ENCODE measurements at regions not wholly inside any gene's neighbourhood (a gene's known extent, or its start where the extent isn't known, plus 50 kb on each side); places are given as distances from the start of the nearest gene placed in this dataset.

DNA sequence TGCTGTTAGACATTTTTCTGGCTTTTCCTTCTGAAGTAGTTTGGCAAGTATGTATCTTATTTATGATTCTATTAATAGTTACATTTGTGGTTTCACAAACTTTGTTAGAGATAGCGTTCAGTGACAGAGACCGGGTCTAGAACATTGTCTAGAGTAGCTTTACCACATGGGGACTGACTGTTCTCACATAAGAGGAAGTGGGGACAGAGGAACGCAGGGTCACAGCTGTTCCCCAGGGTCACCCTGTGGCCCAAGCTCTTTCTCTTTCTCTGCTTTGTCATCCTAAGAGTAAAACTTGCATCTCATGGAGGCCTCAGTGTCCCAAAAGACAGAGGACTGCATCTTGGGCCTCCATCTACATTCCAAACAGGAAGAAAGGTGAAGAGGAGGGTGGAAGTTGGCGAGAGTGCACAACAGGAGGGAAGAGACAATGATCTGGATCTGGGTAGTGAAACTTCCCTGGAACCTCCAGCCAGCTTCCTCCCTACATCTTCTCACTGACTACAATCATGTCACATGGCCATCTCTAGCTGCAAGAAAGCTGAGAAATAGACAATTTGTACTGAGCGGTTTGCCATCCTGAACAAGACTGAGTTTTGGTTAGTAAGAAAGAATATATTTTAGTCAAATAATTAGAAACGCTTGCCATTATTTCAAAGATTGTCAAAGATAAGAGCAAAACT lies 645.8 kb upstream of the ARID1B start:
- TF ChIP-seq EZH2 (IDR thresholded peaks at IDR 0.05) (no peak), POLR2AphosphoS5 (IDR thresholded peaks at IDR 0.05; ENCODE audit: borderline replicate concordance, low read depth, low read length) (no peak)

Measured in SK-N-MC (cell line).